NCI-H510A treated with DMSO at 0.1 percent for 48 hours (cell line): ENCODE measurements at regions not wholly inside any gene's neighbourhood (a gene's known extent, or its start where the extent isn't known, plus 50 kb on each side); places are given as distances from the start of the nearest gene placed in this dataset.

Experiments
- DNase-seq: peaks from one replicate; lab custom pipeline; 2025; lab: John Stamatoyannopoulos, UW

DNA sequence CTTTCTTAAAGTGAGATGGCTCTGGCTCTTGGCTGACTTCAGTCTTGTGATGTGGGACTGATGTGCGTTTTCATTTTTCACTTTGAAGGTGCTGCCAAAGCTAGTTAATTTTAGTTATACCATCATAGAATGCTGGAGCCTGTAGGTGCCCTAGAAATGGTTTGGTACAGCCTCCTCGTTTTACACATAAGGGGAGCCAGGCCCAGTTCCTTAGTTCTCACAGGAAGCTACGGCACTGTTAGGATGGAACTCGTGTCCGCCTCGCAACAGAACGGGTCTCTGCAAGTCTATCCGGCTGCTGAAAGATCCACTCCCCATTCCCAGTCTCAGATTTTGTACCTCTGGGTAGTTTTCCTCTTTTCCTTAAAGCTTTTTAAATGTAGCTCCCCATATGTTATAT lies 173.2 kb upstream of the PRPS1L1 start:
- DNase-seq: no peak

DNA sequence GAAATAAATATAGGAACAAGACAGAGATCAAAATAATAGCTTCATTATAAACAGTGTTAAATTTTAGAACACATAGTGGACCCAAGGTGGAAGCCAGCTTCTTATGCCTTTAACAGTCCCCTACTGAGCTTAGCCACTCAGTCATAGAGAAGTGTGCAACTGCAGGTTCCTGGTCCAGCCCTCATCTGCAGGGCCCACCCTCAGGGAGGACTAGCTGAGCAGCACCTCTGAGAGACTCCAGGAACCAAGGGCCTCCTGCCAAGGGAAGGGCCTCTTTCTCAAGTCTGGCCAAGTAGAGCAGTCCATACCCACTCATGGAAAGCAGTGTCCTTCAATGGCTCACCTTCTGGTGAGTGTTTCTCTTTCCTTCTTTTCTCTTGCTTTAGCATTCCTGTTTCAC lies 173.7 kb upstream of the PRPS1L1 start:
- no peak for DNase-seq

DNA sequence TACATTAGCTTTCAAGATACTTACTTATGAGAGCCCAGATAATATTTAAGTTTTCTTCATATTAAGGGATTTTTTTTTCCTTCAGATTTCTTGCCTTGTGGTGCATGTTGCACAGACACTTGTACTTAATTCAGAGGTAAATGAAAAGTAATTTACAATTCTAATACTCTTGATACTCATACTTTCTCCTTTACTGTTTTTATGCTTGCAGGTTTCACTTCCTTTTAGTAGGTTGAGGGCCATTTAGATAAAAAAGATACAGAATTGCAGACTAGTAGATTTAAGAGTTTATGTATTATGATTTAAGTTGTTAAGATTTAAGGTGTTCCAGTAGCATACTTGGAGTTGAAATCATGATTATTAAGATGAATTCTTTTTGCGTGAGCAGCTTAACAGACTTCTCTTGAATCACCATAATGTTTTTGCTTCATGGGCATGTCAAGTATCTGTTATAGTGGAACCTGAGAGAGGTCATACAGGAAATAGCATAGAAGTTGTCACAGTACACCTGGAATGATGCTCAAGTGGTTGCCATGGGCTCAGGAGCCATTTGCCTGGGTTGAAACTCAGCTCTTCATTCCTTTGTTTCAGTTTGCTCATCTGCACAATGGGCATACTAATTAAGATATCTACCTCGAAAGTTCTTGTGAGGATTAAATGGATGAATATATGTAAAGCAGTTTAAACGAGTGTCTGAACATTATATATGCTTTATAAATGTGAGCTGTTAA lies 174.8 kb upstream of the PRPS1L1 start:
- peak; percentile 8 for DNase-seq

DNA sequence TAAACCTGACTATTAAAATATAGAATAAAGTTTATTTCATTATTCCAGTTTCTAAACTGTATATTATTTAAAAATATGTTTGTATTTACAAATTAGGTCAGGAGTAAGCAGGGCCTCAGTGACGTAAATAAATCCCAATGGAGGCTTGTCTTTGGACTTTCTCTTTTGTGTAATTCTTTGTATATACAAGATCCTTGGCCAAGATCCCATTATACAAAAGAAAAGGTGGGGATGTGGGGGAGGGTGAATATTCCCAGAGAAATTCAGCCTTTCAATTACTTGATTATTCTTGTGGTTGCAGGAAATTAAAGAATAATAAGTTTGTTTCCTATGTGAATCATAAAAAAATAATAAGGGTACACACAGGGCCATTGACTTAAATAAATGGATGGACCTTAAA lies 178.7 kb upstream of the PRPS1L1 start:
- DNase-seq: no peak

DNA sequence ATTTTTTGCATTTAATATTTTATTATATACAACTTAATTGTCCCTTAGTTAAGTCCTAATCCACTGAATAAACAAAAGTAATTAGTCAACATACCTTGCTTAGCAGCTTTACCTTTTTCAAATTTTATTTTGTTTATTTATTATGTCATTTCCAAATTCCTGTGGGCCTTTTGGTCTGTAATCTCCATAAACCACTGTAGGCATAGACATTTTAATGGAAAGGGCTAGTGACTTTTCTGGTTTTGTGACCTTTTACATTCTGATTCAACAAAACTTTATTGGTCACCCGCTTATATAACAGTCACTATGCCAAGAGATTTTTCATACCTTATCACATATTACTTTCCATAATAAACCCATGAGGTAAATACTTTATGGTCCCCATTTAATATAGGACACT lies 181.3 kb upstream of the PRPS1L1 start:
- no peak for DNase-seq

DNA sequence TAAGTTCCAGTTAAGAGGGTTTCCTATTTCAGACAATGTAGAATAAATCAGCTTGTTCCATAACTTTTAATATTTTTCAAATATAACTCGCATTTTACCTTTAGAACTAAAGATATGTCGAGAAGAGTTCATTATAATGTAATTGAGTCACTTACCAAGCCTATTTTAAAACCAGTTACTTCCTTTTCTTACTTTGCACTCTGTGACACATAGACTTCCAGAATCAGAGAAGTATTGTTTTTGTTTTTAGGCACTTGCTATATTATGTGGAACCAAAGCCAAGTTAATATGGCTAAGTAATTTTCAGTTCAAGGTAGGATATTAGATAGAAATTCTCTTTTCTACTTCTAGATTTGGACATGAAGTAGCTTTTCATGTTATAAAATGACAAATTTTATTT lies 182.7 kb upstream of the PRPS1L1 start:
- no peak for DNase-seq

DNA sequence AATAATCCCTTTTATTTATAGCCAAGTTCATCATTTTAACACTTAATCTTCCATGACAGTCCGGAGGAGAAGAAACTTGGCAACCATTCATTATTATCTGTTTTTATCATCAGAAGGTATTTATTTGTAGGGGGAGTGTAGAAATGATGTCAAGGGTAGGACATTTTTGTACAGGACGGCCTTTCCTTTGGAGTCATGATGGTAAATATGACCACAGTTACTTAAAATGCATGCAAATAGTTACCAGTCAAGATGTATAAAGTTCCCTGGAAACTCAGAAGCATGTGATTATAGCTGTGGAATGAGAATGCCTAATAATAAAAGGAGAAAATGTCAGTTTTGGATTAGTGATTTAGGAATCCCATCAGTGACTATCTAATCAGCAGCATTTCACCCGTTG lies 183.1 kb upstream of the PRPS1L1 start:
- DNase-seq: no peak

DNA sequence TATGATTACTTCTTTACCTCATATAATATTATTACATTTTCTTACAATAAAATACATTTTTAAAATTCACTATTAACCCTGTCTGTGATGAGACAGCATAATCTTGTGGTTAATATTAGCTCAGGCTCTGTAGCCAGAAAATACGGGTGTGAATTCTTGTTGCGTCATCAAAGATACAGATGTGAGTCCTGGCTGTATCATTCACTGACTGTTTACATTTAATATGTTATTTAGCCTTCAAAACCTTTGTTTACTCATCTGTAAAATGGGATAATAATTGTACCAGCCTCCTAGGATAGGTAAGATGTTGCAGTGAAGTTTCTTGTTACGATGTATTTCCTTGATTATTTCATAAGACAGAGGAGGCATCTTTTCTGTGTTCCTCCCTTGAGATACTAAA lies 184.7 kb upstream of the PRPS1L1 start:
- no peak for DNase-seq

DNA sequence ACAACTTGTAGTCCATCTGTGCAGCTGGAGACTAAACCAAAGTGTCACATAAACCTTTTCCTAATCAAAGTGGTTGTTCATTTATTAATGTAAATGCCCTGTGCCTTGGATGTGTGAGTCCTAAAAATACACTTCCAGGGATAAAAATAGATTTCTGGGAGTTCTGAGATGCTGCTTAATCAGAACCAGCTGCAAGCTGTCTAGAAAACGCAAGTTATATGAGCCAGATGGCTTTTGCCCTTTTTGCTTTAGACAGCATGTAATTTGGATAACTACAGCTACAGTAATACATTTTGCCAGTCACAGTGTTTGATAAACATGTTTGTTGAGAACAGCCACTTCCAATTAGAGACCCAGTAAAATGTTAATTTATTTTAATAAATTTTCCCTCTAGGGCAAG lies 185.1 kb upstream of the PRPS1L1 start:
- no peak for DNase-seq

DNA sequence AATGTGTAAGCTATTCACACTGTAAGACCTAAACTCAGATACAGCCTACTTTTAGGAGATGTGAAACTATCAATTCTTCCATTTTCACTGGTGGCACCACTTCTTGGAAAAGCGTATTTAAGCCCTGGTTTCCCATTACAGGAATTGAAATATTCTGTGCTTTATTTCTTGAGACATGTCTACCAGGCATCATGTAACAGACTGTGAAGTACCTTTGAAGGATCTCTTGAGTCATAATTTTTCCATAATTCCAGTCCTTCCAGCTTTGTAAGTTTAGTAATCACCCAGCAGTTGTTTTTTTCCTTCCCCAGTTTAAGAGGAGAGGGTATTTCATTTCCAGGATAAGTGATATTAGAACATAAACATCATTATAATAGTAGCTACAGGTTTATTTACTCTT lies 186.0 kb upstream of the PRPS1L1 start:
- DNase-seq: no peak

DNA sequence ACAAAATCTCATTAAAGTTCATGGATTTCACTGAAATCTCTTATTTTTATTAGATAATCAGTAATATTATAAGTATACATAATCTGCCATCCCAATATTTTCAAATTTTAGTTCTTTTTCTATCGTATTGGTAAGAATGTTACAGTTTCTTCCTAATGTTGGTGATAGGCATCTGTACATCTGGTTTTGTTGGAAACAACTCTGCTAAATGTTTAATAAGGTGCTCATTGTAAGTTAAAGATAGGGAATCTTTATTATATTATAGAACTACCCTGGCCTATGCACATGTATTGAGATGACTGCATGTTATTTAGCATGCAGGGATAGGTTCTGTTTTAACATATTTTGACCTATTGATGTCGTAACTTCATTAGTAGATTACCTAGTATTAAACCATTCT lies 188.6 kb upstream of the PRPS1L1 start:
- DNase-seq: no peak

DNA sequence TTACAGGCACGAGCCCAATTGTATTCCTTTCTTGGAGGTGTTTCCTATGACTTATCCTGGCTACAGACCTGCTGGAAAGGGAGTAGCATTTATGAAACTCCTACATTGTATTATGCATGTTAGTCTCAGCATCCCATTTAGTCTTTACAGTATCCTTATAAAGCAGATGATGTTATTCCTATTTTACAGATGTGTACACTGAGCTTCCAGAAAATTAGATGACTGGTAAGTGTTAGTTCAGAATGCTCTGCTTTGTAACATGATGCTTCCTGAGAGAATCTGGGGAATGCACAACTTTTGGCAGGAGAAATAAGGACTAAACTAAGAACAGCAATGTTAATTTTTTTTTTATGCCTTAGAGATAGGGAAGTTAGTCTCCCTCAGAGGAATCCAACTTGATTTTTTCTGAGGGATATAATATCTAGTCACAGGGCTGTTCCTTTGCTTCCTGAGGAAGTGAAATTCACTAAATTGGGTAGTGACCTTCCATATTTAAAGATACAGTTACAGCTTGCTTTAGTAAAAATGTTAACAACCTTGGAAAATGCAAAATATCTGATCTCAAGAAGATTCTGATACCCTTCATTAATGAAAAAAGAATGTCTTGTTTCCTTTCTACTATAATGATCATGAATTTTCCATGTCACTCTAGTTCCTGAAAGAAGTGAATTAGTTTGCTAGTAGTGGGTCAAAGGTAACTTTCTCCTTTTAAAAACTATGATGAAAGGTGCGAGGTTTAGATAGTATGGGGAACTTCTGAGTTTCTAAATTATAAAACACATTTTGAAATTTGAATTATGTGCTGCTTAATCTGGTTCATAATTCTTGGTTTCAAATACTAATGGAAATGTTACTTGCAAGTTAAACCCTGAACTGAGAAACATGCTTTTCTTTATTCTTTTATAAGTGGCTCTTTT lies 194.0 kb upstream of the PRPS1L1 start:
- DNase-seq: no peak

DNA sequence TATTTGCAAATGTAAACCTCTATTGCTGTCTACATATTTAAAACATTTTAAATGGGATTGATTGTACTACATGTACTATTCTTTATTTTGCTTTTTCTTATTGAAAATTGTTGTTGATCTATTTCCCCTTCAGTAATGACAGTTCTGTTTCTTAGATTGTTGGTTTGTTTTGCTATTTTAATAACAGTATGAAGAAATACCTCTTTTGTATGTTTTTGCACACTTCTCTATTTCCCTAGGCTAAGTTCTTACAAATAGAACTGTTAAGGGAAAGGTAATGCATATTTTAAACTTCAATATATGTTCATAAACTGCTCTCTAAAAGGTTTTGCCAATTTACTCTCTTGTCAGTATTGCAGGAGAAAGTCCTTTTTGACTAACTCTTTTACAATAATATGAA lies 195.0 kb upstream of the PRPS1L1 start:
- no peak for DNase-seq

DNA sequence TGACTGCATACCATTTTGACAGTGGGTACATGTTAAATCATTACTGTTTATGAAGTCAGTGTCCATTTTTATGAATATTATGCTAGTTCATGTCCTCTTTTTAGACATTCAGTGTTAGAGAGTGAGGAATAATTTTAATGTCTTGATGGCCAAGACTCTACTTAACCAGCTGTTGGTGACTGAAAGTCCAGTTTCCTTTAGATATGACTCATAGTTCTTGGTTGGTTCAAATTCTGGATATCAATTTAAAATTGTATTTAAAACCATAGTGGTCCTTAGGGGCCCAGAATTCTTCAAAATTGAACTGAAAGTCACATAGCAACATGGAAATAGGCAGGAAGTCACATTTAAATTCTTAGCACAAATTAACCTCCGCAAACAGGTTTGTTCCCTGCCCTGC lies 196.5 kb upstream of the PRPS1L1 start:
- DNase-seq: no peak

DNA sequence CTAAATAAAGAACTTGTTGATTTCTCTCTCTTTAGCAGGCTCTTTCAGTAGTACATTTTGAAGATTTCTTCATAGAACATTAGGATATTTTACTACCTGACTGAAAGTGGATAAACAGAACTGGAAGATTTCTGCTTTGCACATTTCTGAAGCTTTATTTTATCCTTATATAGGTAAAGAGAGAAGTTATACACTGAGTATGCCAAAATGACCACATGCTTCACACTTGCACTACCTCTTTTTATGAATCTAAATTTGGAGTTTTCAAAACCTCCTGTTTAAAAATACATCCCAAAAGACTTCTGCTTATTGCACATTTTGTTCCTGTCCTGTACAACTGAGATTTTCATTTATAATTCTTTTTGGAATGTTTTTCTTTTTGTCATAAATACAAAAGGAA lies 197.4 kb upstream of the PRPS1L1 start:
- DNase-seq: no peak

DNA sequence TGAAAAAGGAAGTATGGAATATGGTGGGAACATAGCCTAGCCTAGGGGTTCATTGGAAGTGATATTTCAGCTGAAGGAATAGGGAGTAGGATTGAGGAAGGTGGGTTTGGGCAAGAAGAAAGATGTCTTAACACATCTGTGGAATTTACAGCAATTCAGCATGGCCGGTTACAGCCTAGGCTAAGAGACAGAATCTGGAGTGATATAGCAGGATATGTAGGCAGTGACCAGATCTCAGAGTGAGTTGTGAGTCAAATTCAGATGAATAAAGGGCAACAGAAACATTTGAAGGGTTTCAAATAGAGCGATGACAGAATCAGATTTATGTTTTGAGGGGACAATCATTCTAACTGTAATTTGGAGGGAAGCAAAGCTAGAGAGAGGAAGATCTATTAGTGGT lies 199.0 kb upstream of the PRPS1L1 start:
- DNase-seq: no peak

DNA sequence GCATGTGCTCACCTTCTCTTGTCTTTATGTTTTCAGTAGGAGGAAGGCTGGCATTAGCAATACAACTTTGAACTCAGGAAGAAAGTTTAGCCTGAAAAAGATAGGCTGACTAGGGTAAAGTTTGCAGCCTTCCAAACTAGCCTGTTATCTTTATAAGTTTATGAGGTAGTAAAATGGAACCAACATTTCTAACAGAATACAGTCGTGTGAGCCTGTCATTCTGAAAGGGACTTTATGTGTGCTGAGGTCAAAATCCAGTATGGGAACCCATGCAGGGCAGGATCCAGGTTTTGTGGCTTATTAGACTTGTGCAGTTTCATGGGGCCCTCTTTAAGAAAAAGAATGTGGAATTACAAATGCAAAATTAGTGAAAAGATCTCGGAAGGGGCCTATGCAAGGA lies 201.0 kb upstream of the PRPS1L1 start:
- DNase-seq: no peak

DNA sequence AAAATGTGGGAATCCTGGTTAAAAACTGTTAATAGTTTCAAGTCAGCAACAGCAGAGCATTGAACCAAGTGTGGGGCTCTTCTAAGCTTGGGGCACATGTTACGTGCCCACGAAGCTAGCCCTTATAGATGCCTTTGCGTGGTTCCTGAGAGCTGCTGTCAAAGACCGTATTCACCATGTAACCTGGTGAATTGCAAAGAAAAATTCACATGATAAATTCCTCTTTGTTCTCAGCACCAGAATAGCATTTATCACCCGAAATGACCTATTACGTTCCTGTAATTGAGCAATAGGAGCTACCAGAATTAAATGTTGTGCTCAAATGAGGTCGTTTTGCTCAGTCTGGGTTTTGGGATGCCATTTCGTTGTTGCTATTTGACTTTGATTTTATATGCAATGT lies 202.6 kb upstream of the PRPS1L1 start:
- DNase-seq: no peak

DNA sequence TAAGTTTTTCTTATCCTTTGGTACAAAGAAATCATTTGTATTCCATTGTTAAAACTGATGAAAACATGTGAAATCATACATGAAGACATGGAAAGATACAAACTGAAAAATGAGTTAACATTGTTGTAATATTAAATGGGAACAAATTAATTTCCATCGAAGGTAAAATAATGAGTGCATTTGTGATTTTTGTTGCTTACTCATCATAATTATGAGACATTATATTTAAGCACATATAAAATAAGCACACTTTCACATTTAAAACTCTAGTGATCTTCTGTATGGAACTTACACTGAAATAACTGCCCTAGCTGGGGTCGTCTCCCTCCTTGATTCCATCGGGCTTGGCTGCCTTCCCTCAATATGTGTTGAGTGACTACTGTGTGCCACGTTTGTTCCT lies 204.2 kb upstream of the PRPS1L1 start:
- DNase-seq: no peak

DNA sequence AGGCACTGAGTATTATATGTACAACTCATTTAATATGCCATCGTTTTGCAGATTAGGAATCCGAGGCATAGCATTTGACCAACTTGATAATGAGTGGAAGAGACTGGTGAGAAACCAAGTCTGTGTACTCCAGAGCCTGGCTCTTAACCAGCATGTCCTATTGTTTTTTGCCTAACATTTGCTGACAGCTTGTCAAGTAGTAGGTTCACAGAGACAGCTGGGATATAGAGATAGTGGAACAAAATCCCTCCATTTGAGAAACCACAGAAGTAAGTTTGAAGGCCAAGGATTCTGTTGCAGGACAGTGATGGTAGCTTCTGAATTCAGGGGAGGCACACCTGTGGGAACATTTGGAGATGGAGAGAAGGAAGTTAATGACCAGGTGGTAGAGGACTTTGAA lies 206.9 kb upstream of the PRPS1L1 start:
- no peak for DNase-seq

DNA sequence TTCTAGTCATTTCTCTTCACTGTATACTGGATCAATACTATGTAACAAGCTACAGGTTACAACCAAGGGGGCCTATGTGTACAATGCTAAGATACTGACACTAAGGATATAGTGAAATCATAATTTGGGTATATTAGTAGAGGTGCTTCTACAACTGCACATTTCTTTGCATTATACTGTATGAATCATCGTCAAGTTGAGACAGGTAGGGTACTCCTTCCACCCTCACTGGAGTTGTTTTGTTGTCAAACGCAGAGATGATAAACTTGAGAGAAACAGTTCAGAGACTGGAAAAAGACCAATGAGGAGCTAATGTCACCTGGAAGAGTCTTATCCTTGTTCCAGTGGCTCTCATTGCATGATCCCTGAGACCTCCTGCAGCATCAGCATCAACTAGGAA lies 208.2 kb upstream of the PRPS1L1 start:
- no peak for DNase-seq

DNA sequence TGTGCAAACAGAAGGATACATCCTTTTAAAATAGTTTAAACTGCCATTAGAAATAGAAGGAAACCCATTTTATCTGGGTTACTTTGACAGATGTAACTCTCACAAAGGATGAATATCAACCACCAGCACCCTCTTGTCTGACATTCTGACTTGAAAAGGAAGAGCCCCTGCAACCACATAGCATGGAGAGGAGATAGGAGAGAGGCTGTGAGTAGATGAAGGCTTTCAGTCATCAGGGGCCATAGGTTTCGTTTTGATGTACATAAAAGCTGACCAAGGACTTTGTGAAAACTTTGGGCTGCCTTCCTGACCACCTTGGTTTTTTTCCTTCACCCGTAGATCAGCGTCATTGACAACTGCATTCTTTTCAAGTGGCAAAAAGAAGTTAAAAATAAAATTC lies 211.6 kb upstream of the PRPS1L1 start:
- no peak for DNase-seq

DNA sequence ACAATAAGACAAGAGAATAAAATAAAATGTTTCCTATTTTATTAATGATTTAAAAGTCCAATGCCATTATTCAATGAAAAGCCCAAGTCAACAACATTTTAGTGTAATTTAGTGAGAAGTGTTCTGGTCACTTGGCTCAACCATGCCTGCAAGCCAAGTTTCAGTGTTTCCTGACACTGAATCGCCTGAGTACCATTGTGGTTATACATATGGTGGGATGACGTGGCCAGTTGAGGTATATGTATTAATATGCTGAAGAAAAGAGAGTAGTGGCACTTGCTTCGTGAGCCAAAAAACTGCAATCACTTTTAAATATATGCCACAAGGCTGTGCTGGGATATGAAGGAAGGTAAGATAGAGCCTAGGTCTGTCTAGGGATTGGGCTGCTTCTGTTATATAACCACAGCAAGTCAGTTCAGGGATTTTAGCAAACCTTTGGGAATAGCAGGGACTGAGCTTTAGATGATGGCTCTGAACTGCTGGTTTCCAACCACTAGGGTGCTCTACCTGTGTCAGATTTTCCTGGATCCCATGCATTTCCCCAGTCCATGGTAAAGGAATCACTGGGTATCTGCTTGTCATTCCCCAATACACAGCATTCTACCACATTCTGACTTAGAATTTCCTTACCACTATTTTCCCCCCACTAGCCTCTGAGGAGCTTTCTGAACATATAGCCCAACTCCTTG lies 214.0 kb upstream of the PRPS1L1 start:
- no peak for DNase-seq
